Ovary (tissue), 7 donors: ENCODE measurements at regions not wholly inside any gene's neighbourhood (a gene's known extent, or its start where the extent isn't known, plus 50 kb on each side); places are given as distances from the start of the nearest gene placed in this dataset.

Source experiments
- DNase-seq, 5 donors: peaks; one replicate each; pipeline ENCODE4 v3.0.0-alpha.2; 2019 to 2020
- H3K27ac ChIP-seq, 2 donors: fragments of 200-600 bp; one replicate each; pipeline versions ENCODE4 v1.5.1 to v1.8.0; 2019 to 2022
- H3K27me3 ChIP-seq: fragments of 200-600 bp; one replicate; pipeline ENCODE4 v1.8.0; 2022
- H3K36me3 ChIP-seq: fragments of 200-600 bp; sonication (generic); one replicate; pipeline ENCODE4 v1.5.1; 2019
- H3K4me1 ChIP-seq: one replicate; pipeline ENCODE4 v1.8.1; 2013; ENCODE audit warnings: mild to moderate bottlenecking, moderate library complexity; ENCODE audit not compliant: insufficient read depth
- H3K4me3 ChIP-seq: fragments of 200-600 bp; sonication (generic); one replicate; pipeline ENCODE4 v1.5.1; 2017
- H3K9me3 ChIP-seq, 2 donors: fragments of 200-600 bp in 1 of 2; sonication (generic) in 1 of 2; one replicate each; pipeline versions ENCODE4 v1.5.1 to v1.8.1; 2013 to 2019; ENCODE audit warnings: mild to moderate bottlenecking in 1 of 2, moderate library complexity in 1 of 2
- CTCF ChIP-seq, 3 donors: fragments of 450-650 bp in 2 of 3; fragments of 200-600 bp in 1 of 3; IDR thresholded peaks; one replicate each; pipeline versions ENCODE4 v1.5.1 to v1.8.0; 2016 to 2022; ENCODE audit warnings: antibody characterized with exemption in 3 of 3, mild to moderate bottlenecking in 1 of 3
- EP300 ChIP-seq: sonication (generic); formaldehyde crosslinking; IDR thresholded peaks from one replicate; pipeline ENCODE4 v1.6.1; 2017; ENCODE audit warnings: antibody characterized with exemption
- POLR2A ChIP-seq: fragments of 450-650 bp; IDR thresholded peaks from one replicate; pipeline ENCODE4 v1.6.1; 2017; ENCODE audit warnings: antibody characterized with exemption, mild to moderate bottlenecking, moderate library complexity
- WGBS, 3 donors: extraction: QIAGEN DNeasy Blood & Tissue Kit in 1 of 3; methylation state at CpG; one replicate each; pipeline versions ENCODE4 v1.1.5 to v1.1.7; 2013 to 2017; 5-methylcytosine and 5-hydroxymethylcytosine counted together
- intact Hi-C, 4 donors: fragments of 100-400 bp; cut with DNase I; formaldehyde crosslinking; loops; one replicate each; pipeline versions ENCODE4 v1.11.0 to v1.15.1; 2022 to 2023
- donor health status: DM: no; HTN: no; CAD: no; lungs with moderate emphysema.
- donor health status: DM: no; HTN: no; CAD: no.
- donor health status: Bipolar disorder and iron deficiency.
- donor health status: DM: no; HTN: no; CAD: no.
- donor health status: DM: yes; HTN: yes; CAD: no.

- Histone ChIP-seq H3K4me3 (no peak overlapping the region), H3K27me3 (no peaks in the 10 kb centered on the region), H3K27ac (no peak overlapping the region), H3K9me3 (no peaks in the 10 kb centered on the region), H3K4me1 (no peaks in the 10 kb centered on the region), H3K36me3 (no peaks in the 10 kb centered on the region)
- TF ChIP-seq CTCF (IDR thresholded peaks at IDR 0.05): no peak
- TF ChIP-seq POLR2A: no peak
- no peak for DNase-seq
- intact Hi-C loops: no loop called here
- WGBS, 3 donors: 50 to 62% (median 55%) methylated on average over 3 of the region's 3 CpGs
Measured at GRCh38 chr2:60612033-60612432, 58.6 kb upstream of the BCL11A start.

DNA sequence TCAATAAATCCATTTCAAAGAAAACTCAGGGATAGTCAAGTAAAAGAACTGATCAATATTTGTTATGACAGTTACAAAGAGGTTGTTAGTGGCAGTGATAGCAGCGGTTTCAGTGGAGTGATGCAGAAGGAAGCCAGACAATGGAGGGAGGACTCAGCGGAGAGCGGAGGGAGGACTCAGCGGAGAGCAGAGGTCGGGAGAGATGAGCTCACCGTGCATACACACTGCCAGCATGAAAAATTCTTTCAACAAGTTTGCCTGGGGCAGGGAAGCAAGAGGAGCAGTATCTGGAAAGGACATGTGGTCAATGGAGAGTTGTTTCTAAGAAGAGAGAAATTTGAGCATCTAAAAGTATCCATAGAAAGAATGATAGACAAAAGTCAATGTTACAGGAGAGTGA is 60.9 kb upstream of the BCL11A start:
- WGBS, 3 donors: 77 to 82% (median 79%) methylated on average over 6 of the region's 6 CpGs
- no peak for DNase-seq
- TF ChIP-seq POLR2A (no peak), EP300 (no peak), CTCF (IDR thresholded peaks at IDR 0.05) (no peak)
- no peak overlapping the region for H3K27ac ChIP-seq
- no peak overlapping the region for H3K4me3 ChIP-seq
- H3K9me3 ChIP-seq: no peaks in the 10 kb centered on the region
- H3K36me3 ChIP-seq: no peaks in the 10 kb centered on the region
- no peaks in the 10 kb centered on the region for H3K4me1 ChIP-seq
- intact Hi-C loops: no loop called here
- no peaks in the 10 kb centered on the region for H3K27me3 ChIP-seq

DNA sequence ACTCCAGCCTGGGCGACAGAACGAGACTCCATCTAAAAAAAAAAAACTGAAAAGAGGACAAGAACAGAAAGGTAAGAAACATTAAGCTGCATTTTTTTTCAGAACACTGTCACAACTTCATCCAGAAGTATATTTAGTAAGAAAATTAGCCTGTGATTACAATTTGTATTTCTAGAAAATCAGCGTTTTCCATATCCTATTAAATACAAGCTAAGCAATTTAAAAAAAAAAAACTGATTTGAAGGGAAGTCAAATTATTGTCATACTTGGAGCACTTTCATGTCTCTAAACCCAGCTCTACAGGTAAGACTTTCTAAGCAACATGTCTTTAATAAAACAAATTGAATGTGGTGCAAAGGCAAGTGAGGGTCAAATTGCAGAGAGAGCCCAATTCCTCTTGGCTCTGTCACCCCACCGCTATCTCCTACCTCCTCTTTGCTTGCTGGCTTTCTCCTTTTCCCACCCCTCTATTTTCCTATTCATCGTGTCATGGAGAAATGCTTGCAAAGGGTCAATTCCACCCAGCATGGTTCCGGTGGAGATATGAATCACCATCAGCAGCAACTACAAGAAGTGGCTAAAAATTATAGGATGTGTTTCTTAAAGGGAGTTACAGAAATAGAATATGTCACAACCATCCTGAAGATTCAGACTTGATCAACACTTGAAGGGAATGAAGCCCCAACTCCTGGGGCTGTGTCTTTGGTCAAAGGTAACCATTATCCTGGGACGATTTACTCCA is 68.4 kb upstream of the BCL11A start:
- H3K36me3 ChIP-seq: no peaks in the 10 kb centered on the region

GRCh38 chr2:60623040-60623439 is 69.6 kb upstream of the BCL11A start:
- TF ChIP-seq POLR2A (no peak), EP300 (no peak), CTCF (IDR thresholded peaks at IDR 0.05) (no peak)
- H3K4me1 ChIP-seq: no peaks in the 10 kb centered on the region
- 61 to 73% (median 72%) methylated on average over 2 of the region's 2 CpGs for WGBS, 3 donors
- no peaks in the 10 kb centered on the region for H3K36me3 ChIP-seq
- no peak overlapping the region for H3K27ac ChIP-seq
- intact Hi-C loops: no loop called here
- no peak overlapping the region for H3K4me3 ChIP-seq
- H3K9me3 ChIP-seq: no peaks in the 10 kb centered on the region
- no peaks in the 10 kb centered on the region for H3K27me3 ChIP-seq
- DNase-seq: no peak

More for the DNA sequence above, 68.4 kb upstream of the BCL11A start:
- Histone ChIP-seq H3K27ac (no peak overlapping the region), H3K9me3 (no peaks in the 10 kb centered on the region), H3K4me1 (no peaks in the 10 kb centered on the region), H3K27me3 (no peaks in the 10 kb centered on the region), H3K4me3 (no peak overlapping the region)
- 81 to 86% (median 81%) methylated on average over 7 of the region's 7 CpGs for WGBS, 3 donors
- intact Hi-C loops: no loop called here
- no peak for DNase-seq
- TF ChIP-seq EP300 (no peak), CTCF (IDR thresholded peaks at IDR 0.05) (no peak), POLR2A (no peak)
